GM23338 (cell line): ENCODE measurements at regions not wholly inside any gene's neighbourhood (a gene's known extent, or its start where the extent isn't known, plus 50 kb on each side); places are given as distances from the start of the nearest gene placed in this dataset.

Experiments
- ATAC-seq: fragments of 200-7000 bp; cut with Tn5 transposase; 3 replicates; pipeline ENCODE4 v1.9.1; 2020
- DNase-seq: peaks from one replicate; pipeline ENCODE4 v3.0.0-alpha.2; 2015; ENCODE audit warnings: low spot score
- H2AFZ ChIP-seq: fragments of 200-600 bp; sonication (generic); 2 replicates; pipeline ENCODE4 v1.8.0; 2016; ENCODE audit warnings: antibody characterized with exemption, mild to moderate bottlenecking, moderate library complexity
- H3F3A ChIP-seq: fragments of 200-600 bp; sonication (generic); replicated peaks from 2 replicates; pipeline ENCODE4 v1.8.0; 2017; ENCODE audit warnings: antibody characterized with exemption, mixed run types, low read depth
- H3K27ac ChIP-seq: fragments of 200-600 bp; sonication (generic); 2 replicates; pipeline ENCODE4 v1.6.1; 2016; ENCODE audit warnings: low read depth
- H3K27me3 ChIP-seq: fragments of 200-600 bp; sonication (generic); 2 replicates; pipeline ENCODE4 v1.8.0; 2016; ENCODE audit warnings: mild to moderate bottlenecking, mixed run types, moderate library complexity; ENCODE audit not compliant: insufficient read depth
- H3K36me3 ChIP-seq: fragments of 200-600 bp; sonication (generic); 2 replicates; pipeline ENCODE4 v1.8.0; 2016; ENCODE audit warnings: mild to moderate bottlenecking; ENCODE audit not compliant: insufficient read depth
- H3K4me1 ChIP-seq: fragments of 200-600 bp; sonication (generic); 2 replicates; pipeline ENCODE4 v1.8.0; 2016; ENCODE audit warnings: mild to moderate bottlenecking, moderate library complexity; ENCODE audit not compliant: insufficient read depth
- H3K4me2 ChIP-seq: fragments of 200-600 bp; sonication (generic); 2 replicates; pipeline ENCODE4 v1.7.1; 2017; ENCODE audit warnings: mixed run types
- H3K4me3 ChIP-seq: fragments of 200-600 bp; sonication (generic); 2 replicates; pipeline ENCODE4 v1.6.1; 2016; ENCODE audit warnings: mixed run types
- H3K79me2 ChIP-seq: fragments of 200-600 bp; sonication (generic); replicated peaks from 2 replicates; pipeline ENCODE4 v1.8.0; 2017; ENCODE audit warnings: mild to moderate bottlenecking; ENCODE audit not compliant: insufficient read depth
- H3K9me2 ChIP-seq: fragments of 200-600 bp; sonication (generic); 2 replicates; pipeline ENCODE4 v1.8.0; 2017; ENCODE audit not compliant: insufficient read depth
- H4K20me1 ChIP-seq: fragments of 200-600 bp; sonication (generic); replicated peaks from 2 replicates; pipeline ENCODE4 v1.8.0; 2017; ENCODE audit warnings: mild to moderate bottlenecking; ENCODE audit not compliant: insufficient read depth
- H3K27ac Mint-ChIP-seq: 2 replicates; pipeline ENCODE4 v1.8.0; 2020; ENCODE audit warnings: inconsistent platforms, mild to moderate bottlenecking, moderate library complexity, mixed read lengths
- H3K27me3 Mint-ChIP-seq: 3 replicates; pipeline ENCODE4 v1.8.0; 2022; ENCODE audit warnings: low read depth, mild to moderate bottlenecking, moderate library complexity, mixed read lengths, inconsistent platforms; ENCODE audit not compliant: insufficient read depth, poor library complexity
- H3K36me3 Mint-ChIP-seq: 3 replicates; pipeline ENCODE4 v1.8.0; 2021; ENCODE audit warnings: low read depth, mild to moderate bottlenecking, inconsistent platforms, moderate library complexity, mixed read lengths
- H3K4me1 Mint-ChIP-seq: 3 replicates; pipeline ENCODE4 v1.8.0; 2020; ENCODE audit warnings: mild to moderate bottlenecking, inconsistent platforms, mixed read lengths
- H3K4me3 Mint-ChIP-seq: 3 replicates; pipeline ENCODE4 v1.8.0; 2021; ENCODE audit warnings: moderate library complexity, mild to moderate bottlenecking, inconsistent platforms, mixed read lengths
- H3K9me3 Mint-ChIP-seq: 3 replicates; pipeline ENCODE4 v1.8.0; 2020; ENCODE audit warnings: moderate library complexity, mild to moderate bottlenecking, inconsistent platforms, mixed read lengths
- CREB1 ChIP-seq: fragments of 250-450 bp; sonication (Bioruptor Pico); IDR thresholded peaks from 2 replicates; pipeline ENCODE4 v1.5.0; 2020; ENCODE audit warnings: low read depth, mild to moderate bottlenecking, moderate library complexity
- CTCF ChIP-seq, 2 experiments: fragments of 200-600 bp in 1 of 2; sonication (generic) in 1 of 2; conservative IDR thresholded peaks; 2 replicates each; pipeline versions ENCODE4 v1.5.1 to v1.6.1; 2016 to 2017; ENCODE audit warnings: antibody characterized with exemption in 2 of 2, low read depth in 2 of 2, mild to moderate bottlenecking in 2 of 2, moderate library complexity in 1 of 2
- EZH2 ChIP-seq: fragments of 200-600 bp; sonication (generic); IDR thresholded peaks from one replicate; pipeline ENCODE4 v1.8.0; 2017; ENCODE audit warnings: antibody characterized with exemption, mild to moderate bottlenecking, low read depth; ENCODE audit not compliant: unreplicated experiment
- JUNB ChIP-seq: IDR thresholded peaks from one replicate; pipeline ENCODE4 v1.6.1; 2016; ENCODE audit warnings: antibody characterized with exemption; ENCODE audit not compliant: unreplicated experiment
- NANOG ChIP-seq: IDR thresholded peaks from 2 replicates; pipeline ENCODE4 v1.6.1; 2016; ENCODE audit warnings: antibody characterized with exemption, borderline replicate concordance
- TF ChIP-seq, protein P1 (sequence below): fragments of 250-450 bp; sonication (Bioruptor Pico); IDR thresholded peaks from 2 replicates; pipeline ENCODE4 v1.5.0; 2020; ENCODE audit warnings: mild to moderate bottlenecking, moderate library complexity

GRCh38 chr5:106423109-106423897, 1247.4 kb downstream of the EFNA5 start:
- no peak overlapping the region for H3K4me3 Mint-ChIP-seq
- ATAC-seq (no peak), DNase-seq (no peak)
- H3K4me1 Mint-ChIP-seq: no peaks in the 10 kb centered on the region
- Histone ChIP-seq H3K36me3 (no peaks in the 10 kb centered on the region; the same call in 1 of the 2 replicates), H3K27ac (no peak overlapping the region), H3K4me3 (no peak overlapping the region), H4K20me1 (no peaks in the 10 kb centered on the region), H3K4me1 (no peaks in the 10 kb centered on the region), H3F3A (no peaks in the 10 kb centered on the region), H2AFZ (no peak overlapping the region), H3K27me3 (no peaks in the 10 kb centered on the region), H3K4me2 (no peak overlapping the region), H3K79me2 (no peaks in the 10 kb centered on the region), H3K9me2 (no peaks in the 10 kb centered on the region)
- H3K27me3 Mint-ChIP-seq: no peaks in the 10 kb centered on the region
- TF ChIP-seq EZH2 (no peak), CREB1 (CRISPR knock-in tag) (no peak), JUNB (no peak), NANOG (no peak), CTCF (conservative IDR thresholded peaks at IDR 0.05; ENCODE audit: low read depth in 2 of 2) (no peak)
- TF ChIP-seq, protein P1, sequence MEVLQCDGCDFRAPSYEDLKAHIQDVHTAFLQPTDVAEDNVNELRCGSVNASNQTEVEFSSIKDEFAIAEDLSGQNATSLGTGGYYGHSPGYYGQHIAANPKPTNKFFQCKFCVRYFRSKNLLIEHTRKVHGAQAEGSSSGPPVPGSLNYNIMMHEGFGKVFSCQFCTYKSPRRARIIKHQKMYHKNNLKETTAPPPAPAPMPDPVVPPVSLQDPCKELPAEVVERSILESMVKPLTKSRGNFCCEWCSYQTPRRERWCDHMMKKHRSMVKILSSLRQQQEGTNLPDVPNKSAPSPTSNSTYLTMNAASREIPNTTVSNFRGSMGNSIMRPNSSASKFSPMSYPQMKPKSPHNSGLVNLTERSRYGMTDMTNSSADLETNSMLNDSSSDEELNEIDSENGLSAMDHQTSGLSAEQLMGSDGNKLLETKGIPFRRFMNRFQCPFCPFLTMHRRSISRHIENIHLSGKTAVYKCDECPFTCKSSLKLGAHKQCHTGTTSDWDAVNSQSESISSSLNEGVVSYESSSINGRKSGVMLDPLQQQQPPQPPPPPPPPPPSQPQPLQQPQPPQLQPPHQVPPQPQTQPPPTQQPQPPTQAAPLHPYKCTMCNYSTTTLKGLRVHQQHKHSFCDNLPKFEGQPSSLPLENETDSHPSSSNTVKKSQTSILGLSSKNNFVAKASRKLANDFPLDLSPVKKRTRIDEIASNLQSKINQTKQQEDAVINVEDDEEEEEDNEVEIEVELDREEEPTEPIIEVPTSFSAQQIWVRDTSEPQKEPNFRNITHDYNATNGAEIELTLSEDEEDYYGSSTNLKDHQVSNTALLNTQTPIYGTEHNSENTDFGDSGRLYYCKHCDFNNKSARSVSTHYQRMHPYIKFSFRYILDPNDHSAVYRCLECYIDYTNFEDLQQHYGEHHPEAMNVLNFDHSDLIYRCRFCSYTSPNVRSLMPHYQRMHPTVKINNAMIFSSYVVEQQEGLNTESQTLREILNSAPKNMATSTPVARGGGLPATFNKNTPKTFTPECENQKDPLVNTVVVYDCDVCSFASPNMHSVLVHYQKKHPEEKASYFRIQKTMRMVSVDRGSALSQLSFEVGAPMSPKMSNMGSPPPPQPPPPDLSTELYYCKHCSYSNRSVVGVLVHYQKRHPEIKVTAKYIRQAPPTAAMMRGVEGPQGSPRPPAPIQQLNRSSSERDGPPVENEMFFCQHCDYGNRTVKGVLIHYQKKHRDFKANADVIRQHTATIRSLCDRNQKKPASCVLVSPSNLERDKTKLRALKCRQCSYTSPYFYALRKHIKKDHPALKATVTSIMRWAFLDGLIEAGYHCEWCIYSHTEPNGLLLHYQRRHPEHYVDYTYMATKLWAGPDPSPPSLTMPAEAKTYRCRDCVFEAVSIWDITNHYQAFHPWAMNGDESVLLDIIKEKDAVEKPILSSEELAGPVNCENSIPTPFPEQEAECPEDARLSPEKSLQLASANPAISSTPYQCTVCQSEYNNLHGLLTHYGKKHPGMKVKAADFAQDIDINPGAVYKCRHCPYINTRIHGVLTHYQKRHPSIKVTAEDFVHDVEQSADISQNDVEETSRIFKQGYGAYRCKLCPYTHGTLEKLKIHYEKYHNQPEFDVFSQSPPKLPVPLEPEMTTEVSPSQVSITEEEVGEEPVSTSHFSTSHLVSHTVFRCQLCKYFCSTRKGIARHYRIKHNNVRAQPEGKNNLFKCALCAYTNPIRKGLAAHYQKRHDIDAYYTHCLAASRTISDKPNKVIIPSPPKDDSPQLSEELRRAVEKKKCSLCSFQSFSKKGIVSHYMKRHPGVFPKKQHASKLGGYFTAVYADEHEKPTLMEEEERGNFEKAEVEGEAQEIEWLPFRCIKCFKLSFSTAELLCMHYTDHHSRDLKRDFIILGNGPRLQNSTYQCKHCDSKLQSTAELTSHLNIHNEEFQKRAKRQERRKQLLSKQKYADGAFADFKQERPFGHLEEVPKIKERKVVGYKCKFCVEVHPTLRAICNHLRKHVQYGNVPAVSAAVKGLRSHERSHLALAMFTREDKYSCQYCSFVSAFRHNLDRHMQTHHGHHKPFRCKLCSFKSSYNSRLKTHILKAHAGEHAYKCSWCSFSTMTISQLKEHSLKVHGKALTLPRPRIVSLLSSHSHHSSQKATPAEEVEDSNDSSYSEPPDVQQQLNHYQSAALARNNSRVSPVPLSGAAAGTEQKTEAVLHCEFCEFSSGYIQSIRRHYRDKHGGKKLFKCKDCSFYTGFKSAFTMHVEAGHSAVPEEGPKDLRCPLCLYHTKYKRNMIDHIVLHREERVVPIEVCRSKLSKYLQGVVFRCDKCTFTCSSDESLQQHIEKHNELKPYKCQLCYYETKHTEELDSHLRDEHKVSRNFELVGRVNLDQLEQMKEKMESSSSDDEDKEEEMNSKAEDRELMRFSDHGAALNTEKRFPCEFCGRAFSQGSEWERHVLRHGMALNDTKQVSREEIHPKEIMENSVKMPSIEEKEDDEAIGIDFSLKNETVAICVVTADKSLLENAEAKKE (CRISPR knock-in tag): no peak
- H3K36me3 Mint-ChIP-seq: peaks cover 5% of the 10 kb centered on the region; the same call in 2 of the 3 replicates
- H3K27ac Mint-ChIP-seq: no peak overlapping the region
- peaks cover 11% of the 10 kb centered on the region; the same call in 2 of the 3 replicates for H3K9me3 Mint-ChIP-seq
